SW480 (cell line): ENCODE measurements at regions not wholly inside any gene's neighbourhood (a gene's known extent, or its start where the extent isn't known, plus 50 kb on each side); places are given as distances from the start of the nearest gene placed in this dataset.
A peak's percentile ranks its signal among the peaks of the same experiment; 100 is the strongest.
"Not testable (repeated sequence)": the region's sequence is repeated elsewhere in the genome, so short reads cannot be mapped to it uniquely, and the experiment has no call there.

Experiments used
- DNase-seq: peaks from one replicate; pipeline ENCODE4 v3.0.0-alpha.2; 2016; ENCODE audit warnings: low spot score

- not testable (repeated sequence) for DNase-seq
These were observed 62.5 kb upstream of the TNK2 start for GRCh38 chr3:195970873-195971272.

GRCh38 chr3:195969838-195970776 is 61.8 kb upstream of the TNK2 start:
- not testable (repeated sequence) for DNase-seq

- not testable (repeated sequence) for DNase-seq
These were observed 61.0 kb upstream of the TNK2 start for GRCh38 chr3:195969341-195969740.

GRCh38 chr3:195968104-195968503 is 59.8 kb upstream of the TNK2 start:
- DNase-seq, result not testable (repeated sequence)

- not testable (repeated sequence) for DNase-seq
These were observed 59.0 kb upstream of the TNK2 start for GRCh38 chr3:195967387-195967720.

GRCh38 chr3:195966563-195967386 is 58.4 kb upstream of the TNK2 start:
- DNase-seq, result not testable (repeated sequence)

- not testable (repeated sequence) for DNase-seq
These were observed 56.9 kb upstream of the TNK2 start for GRCh38 chr3:195965217-195965616.

GRCh38 chr3:195964318-195965107 is 56.2 kb upstream of the TNK2 start:
- DNase-seq, result not testable (repeated sequence)

- not testable (repeated sequence) for DNase-seq
These were observed 53.9 kb upstream of the TNK2 start for GRCh38 chr3:195962222-195962621.

GRCh38 chr3:195960971-195961775 is 52.8 kb upstream of the TNK2 start:
- DNase-seq, result peak; percentile 24

GRCh38 chr3:195960164-195960563 is 51.8 kb upstream of the TNK2 start:
- not testable (repeated sequence) for DNase-seq

- DNase-seq, result not testable (repeated sequence)
These were observed 51.2 kb upstream of the TNK2 start for GRCh38 chr3:195959367-195960157.

- DNase-seq, result not testable (repeated sequence)
These were observed 50.4 kb upstream of the TNK2 start for GRCh38 chr3:195958736-195959135.
